ENCODE measurements at regions not wholly inside any gene's neighbourhood (a gene's known extent, or its start where the extent isn't known, plus 50 kb on each side); places are given as distances from the start of the nearest gene placed in this dataset.

GRCh38 chr19:5232798-5233505 lies 107.7 kb downstream of the PTPRS start:
- H3K4me1 ChIP-seq (ENCODE audit: insufficient read depth, low read length) = no peaks in the 10 kb centered on the region
- no peaks in the 10 kb centered on the region for H4K20me1 ChIP-seq (ENCODE audit: insufficient read depth, low read length)
- no peak overlapping the region for H2AFZ ChIP-seq (ENCODE audit: low read length)
- no peaks in the 10 kb centered on the region for H3K79me2 ChIP-seq (ENCODE audit: insufficient read depth, low read length)
- DNase-seq (ENCODE audit: low spot score) = no peak
- no peak overlapping the region for H3K9ac ChIP-seq (ENCODE audit: insufficient read depth, low read depth, low read length)
- intact Hi-C loops (cut with micrococcal nuclease; ENCODE audit: unreplicated experiment) (no loop called here), in situ Hi-C loops (cut with HindIII; ENCODE audit: extremely low pct_ligation_motif_present, low pct_unique_long_range_greater_than_20kb) (no loop called here)
- H3K9me3 ChIP-seq (ENCODE audit: low read length) = no peaks in the 10 kb centered on the region
- no peak for FAIRE-seq
- TF ChIP-seq ZKSCAN1 (IDR thresholded peaks at IDR 0.05; ENCODE audit: low read length) (peak; percentile 97), ZMYM2 (CRISPR knock-in tag; IDR thresholded peaks at IDR 0.05) (peak; percentile 46; the same call in 1 of the 2 replicates), ZNF296 (CRISPR knock-in tag; conservative IDR thresholded peaks at IDR 0.05) (no peak), CHD4 (IDR thresholded peaks at IDR 0.05; ENCODE audit: borderline replicate concordance, low read length) (peak; percentile 34), ZBTB40 (IDR thresholded peaks at IDR 0.05) (no peak), ZBTB40 (CRISPR knock-in tag; IDR thresholded peaks at IDR 0.05) (0 out of 2 replicates have a peak, but pooled peaks have one; percentile 24)
- H3K4me2 ChIP-seq (ENCODE audit: low read depth, low read length) = no peak overlapping the region
- H3K27me3 ChIP-seq (ENCODE audit: control insufficient read depth in 1 of 2, insufficient read depth in 2 of 2, low read length in 2 of 2) = no peaks in the 10 kb centered on the region
- no peak for ATAC-seq
- 97% methylated on average over 12 of the region's 12 CpGs for WGBS (ENCODE audit: low lambda C conversion rate)
- no peaks in the 10 kb centered on the region; a peak in 1 of 5 replicates for H3K36me3 ChIP-seq (replicated peaks in 1 of 2; ENCODE audit: control insufficient read depth in 1 of 2, insufficient read depth in 2 of 2, low read length in 2 of 2)
- ChIA-PET CTCF (ENCODE audit: low intra/inter-chr PET ratio, low total read pairs) (no interaction called here), POLR2A (no interaction called here)
- no peak overlapping the region for H3K27ac ChIP-seq (ENCODE audit: extremely low read length, insufficient read depth, low read length)
- no peak overlapping the region for H3K4me3 ChIP-seq (replicated peaks in 1 of 3; ENCODE audit: insufficient read depth in 1 of 3, low read depth in 2 of 3, low read length in 3 of 3)
- no TSS peak for BruUV-seq (replicated peaks)

Data from HepG2 (cell line).